KMS-11 (cell line): ENCODE measurements at regions not wholly inside any gene's neighbourhood (a gene's known extent, or its start where the extent isn't known, plus 50 kb on each side); places are given as distances from the start of the nearest gene placed in this dataset.

Experiments used
- H2AFZ ChIP-seq: fragments of 200-600 bp; sonication (generic); 2 replicates; pipeline ENCODE4 v1.6.1; 2016; ENCODE audit warnings: antibody characterized with exemption, mixed run types, low read depth
- H3K27ac ChIP-seq: fragments of 200-600 bp; sonication (generic); 2 replicates; pipeline ENCODE4 v1.6.1; 2016; ENCODE audit warnings: mild to moderate bottlenecking, mixed run types
- H3K27me3 ChIP-seq: fragments of 200-600 bp; sonication (generic); 2 replicates; pipeline ENCODE4 v1.6.1; 2017; ENCODE audit warnings: mild to moderate bottlenecking, low read depth, mixed run types, moderate library complexity; ENCODE audit not compliant: insufficient read depth
- H3K36me3 ChIP-seq: fragments of 200-600 bp; sonication (generic); 2 replicates; pipeline ENCODE4 v1.6.1; 2017; ENCODE audit warnings: mild to moderate bottlenecking, mixed run types; ENCODE audit not compliant: insufficient read depth
- H3K4me1 ChIP-seq: fragments of 200-600 bp; sonication (generic); 2 replicates; pipeline ENCODE4 v1.6.1; 2016; ENCODE audit warnings: mild to moderate bottlenecking, low read depth, mixed run types; ENCODE audit not compliant: poor library complexity, severe bottlenecking
- H3K4me2 ChIP-seq: fragments of 200-600 bp; sonication (generic); 2 replicates; pipeline ENCODE4 v1.7.0; 2016; ENCODE audit warnings: mild to moderate bottlenecking, mixed run types
- H3K4me3 ChIP-seq: fragments of 200-600 bp; sonication (generic); IDR thresholded peaks from 2 replicates; pipeline ENCODE4 v1.6.1; 2017; ENCODE audit warnings: low read depth, low read length, mixed read lengths; ENCODE audit not compliant: insufficient read depth
- H3K79me2 ChIP-seq: fragments of 200-600 bp; sonication (generic); 2 replicates; pipeline ENCODE4 v1.6.1; 2016; ENCODE audit warnings: low read depth, mixed run types; ENCODE audit not compliant: insufficient read depth
- H3K9ac ChIP-seq: fragments of 200-600 bp; sonication (generic); 2 replicates; pipeline ENCODE4 v1.6.1; 2016; ENCODE audit warnings: mild to moderate bottlenecking, mixed run types
- H4K20me1 ChIP-seq: fragments of 200-600 bp; sonication (generic); 2 replicates; pipeline ENCODE4 v1.6.1; 2016; ENCODE audit warnings: mild to moderate bottlenecking, mixed run types; ENCODE audit not compliant: insufficient read depth
- TF ChIP-seq, protein P1 (sequence below): fragments of 200-600 bp; sonication (generic); conservative IDR thresholded peaks from 2 replicates; pipeline ENCODE4 v1.6.1; 2017; ENCODE audit warnings: low read depth, mild to moderate bottlenecking, antibody characterized with exemption, low read length, moderate library complexity, mixed read lengths

GRCh38 chr6:91114123-91114708 is 527.3 kb upstream of the MAP3K7 start:
- TF ChIP-seq, protein P1, sequence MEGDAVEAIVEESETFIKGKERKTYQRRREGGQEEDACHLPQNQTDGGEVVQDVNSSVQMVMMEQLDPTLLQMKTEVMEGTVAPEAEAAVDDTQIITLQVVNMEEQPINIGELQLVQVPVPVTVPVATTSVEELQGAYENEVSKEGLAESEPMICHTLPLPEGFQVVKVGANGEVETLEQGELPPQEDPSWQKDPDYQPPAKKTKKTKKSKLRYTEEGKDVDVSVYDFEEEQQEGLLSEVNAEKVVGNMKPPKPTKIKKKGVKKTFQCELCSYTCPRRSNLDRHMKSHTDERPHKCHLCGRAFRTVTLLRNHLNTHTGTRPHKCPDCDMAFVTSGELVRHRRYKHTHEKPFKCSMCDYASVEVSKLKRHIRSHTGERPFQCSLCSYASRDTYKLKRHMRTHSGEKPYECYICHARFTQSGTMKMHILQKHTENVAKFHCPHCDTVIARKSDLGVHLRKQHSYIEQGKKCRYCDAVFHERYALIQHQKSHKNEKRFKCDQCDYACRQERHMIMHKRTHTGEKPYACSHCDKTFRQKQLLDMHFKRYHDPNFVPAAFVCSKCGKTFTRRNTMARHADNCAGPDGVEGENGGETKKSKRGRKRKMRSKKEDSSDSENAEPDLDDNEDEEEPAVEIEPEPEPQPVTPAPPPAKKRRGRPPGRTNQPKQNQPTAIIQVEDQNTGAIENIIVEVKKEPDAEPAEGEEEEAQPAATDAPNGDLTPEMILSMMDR = no peak
- Histone ChIP-seq H3K4me2 (no peak overlapping the region), H3K9ac (no peak overlapping the region)

GRCh38 chr6:91106083-91106482 is 519.2 kb upstream of the MAP3K7 start:
- H3K36me3 ChIP-seq = no peaks in the 10 kb centered on the region
- H3K9ac ChIP-seq = no peak overlapping the region
- H3K27me3 ChIP-seq = no peaks in the 10 kb centered on the region
- no peak overlapping the region for H2AFZ ChIP-seq
- TF ChIP-seq, protein P1 = no peak
- no peak overlapping the region for H3K27ac ChIP-seq
- H3K79me2 ChIP-seq = no peaks in the 10 kb centered on the region
- no peaks in the 10 kb centered on the region for H3K4me1 ChIP-seq
- H4K20me1 ChIP-seq = no peaks in the 10 kb centered on the region
- H3K4me3 ChIP-seq = no peak overlapping the region
- no peak overlapping the region for H3K4me2 ChIP-seq

More at GRCh38 chr6:91114123-91114708, 527.3 kb upstream of the MAP3K7 start:
- H3K27ac ChIP-seq = no peak overlapping the region
- no peak overlapping the region for H3K4me3 ChIP-seq
- H3K27me3 ChIP-seq = no peaks in the 10 kb centered on the region
- no peaks in the 10 kb centered on the region for H3K79me2 ChIP-seq
- no peaks in the 10 kb centered on the region for H3K36me3 ChIP-seq
- H3K4me1 ChIP-seq = no peaks in the 10 kb centered on the region
- H4K20me1 ChIP-seq = no peaks in the 10 kb centered on the region
- H2AFZ ChIP-seq = no peak overlapping the region

GRCh38 chr6:91105532-91105931 is 518.7 kb upstream of the MAP3K7 start:
- no peaks in the 10 kb centered on the region for H3K27me3 ChIP-seq
- H3K79me2 ChIP-seq = no peaks in the 10 kb centered on the region
- H3K36me3 ChIP-seq = no peaks in the 10 kb centered on the region
- no peak overlapping the region for H3K9ac ChIP-seq
- TF ChIP-seq, protein P1 = no peak
- no peak overlapping the region for H3K27ac ChIP-seq
- H3K4me3 ChIP-seq = no peak overlapping the region
- no peak overlapping the region for H3K4me2 ChIP-seq
- no peaks in the 10 kb centered on the region for H3K4me1 ChIP-seq
- H4K20me1 ChIP-seq = no peaks in the 10 kb centered on the region
- H2AFZ ChIP-seq = no peak overlapping the region

GRCh38 chr6:91099479-91099878 is 512.6 kb upstream of the MAP3K7 start:
- Histone ChIP-seq H3K4me1 (peaks cover 24% of the 10 kb centered on the region), H3K27me3 (no peaks in the 10 kb centered on the region), H2AFZ (no peak overlapping the region), H3K4me3 (no peak overlapping the region), H3K36me3 (no peaks in the 10 kb centered on the region), H3K79me2 (no peaks in the 10 kb centered on the region), H4K20me1 (no peaks in the 10 kb centered on the region), H3K27ac (no peak overlapping the region), H3K9ac (no peak overlapping the region), H3K4me2 (no peak overlapping the region)
- TF ChIP-seq, protein P1 = no peak
